ENCODE measurements at regions not wholly inside any gene's neighbourhood (a gene's known extent, or its start where the extent isn't known, plus 50 kb on each side); places are given as distances from the start of the nearest gene placed in this dataset.

DNA sequence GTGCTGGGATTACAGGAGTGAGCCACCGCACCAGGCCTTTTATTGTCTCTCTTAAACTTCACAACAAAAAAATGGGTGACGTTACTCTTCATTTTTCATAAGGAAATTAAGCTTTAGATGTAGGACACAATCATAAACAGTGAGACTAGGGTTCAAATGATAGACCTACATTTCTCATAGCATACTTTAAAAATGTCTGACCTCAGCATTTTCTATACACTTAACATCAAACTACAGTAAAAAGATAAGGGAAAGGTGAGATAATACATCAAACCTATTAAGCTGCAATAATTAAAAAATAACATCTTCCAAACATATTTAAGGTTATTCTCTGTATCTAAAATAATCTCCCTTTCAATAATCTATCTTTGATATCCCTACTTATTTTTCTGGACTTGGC lies 914.2 kb downstream of the FAM181B start:
- TF ChIP-seq SUZ12 (IDR thresholded peaks at IDR 0.05; ENCODE audit: extremely low read depth, insufficient read depth, insufficient read length) (no peak), YY1 (IDR thresholded peaks at IDR 0.05; ENCODE audit: insufficient read depth, insufficient read length) (no peak), ZNF274 (IDR thresholded peaks at IDR 0.05; ENCODE audit: low read depth, low read length) (no peak)
